ENCODE measurements at regions not wholly inside any gene's neighbourhood (a gene's known extent, or its start where the extent isn't known, plus 50 kb on each side); places are given as distances from the start of the nearest gene placed in this dataset.

DNA sequence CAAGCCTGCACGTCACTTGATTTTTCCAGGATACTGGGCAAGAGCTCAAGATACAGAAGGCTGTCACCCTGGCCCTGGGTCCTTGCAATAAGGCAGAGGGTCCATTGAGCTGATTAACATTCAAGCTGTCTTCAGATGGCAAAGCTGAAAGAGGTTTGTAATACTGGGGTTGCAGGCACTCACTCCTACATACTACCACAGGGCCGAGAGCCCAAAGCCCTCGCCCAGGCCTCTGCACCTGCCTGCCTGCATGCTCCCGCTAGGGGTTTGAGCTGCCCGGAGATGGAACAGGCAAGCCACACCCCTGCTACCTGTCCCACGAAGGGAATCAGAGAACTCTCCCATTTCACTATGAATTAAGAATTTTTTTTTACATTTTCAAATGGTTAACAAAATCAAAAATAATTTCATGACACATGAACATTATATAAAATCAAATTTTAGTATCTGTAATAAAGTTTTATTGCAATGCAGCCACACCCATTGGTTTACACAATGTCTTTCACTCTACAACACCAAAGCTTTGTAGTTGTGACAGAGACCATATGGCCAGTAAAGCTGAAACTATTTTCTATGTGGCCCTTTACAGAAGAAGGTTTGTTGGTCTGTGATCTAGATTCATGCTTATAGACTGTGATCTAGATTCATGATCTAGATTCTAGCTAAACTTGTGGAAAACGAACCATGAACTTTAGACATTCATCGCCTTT lies 530.4 kb upstream of the IGFBP7 start:
- no peaks in the 10 kb centered on the region for H3K9me3 ChIP-seq (ENCODE audit: low read length)
- FAIRE-seq: no peak
- CTCF ChIA-PET (ENCODE audit: low intra/inter-chr PET ratio, low total read pairs): no interaction called here

More for the DNA sequence above, 530.4 kb upstream of the IGFBP7 start:
- Histone ChIP-seq H3K36me3 (replicated peaks in 1 of 2; ENCODE audit: control insufficient read depth in 1 of 2, insufficient read depth in 2 of 2, low read length in 2 of 2) (no peaks in the 10 kb centered on the region), H3K27me3 (ENCODE audit: control insufficient read depth in 1 of 2, insufficient read depth in 2 of 2, low read length in 2 of 2) (no peaks in the 10 kb centered on the region), H3K27ac (ENCODE audit: extremely low read length, insufficient read depth, low read length) (no peak overlapping the region), H4K20me1 (ENCODE audit: insufficient read depth, low read length) (no peaks in the 10 kb centered on the region), H3K4me1 (ENCODE audit: insufficient read depth, low read length) (no peaks in the 10 kb centered on the region), H3K9ac (ENCODE audit: insufficient read depth, low read depth, low read length) (no peak overlapping the region), H3K4me2 (ENCODE audit: low read depth, low read length) (no peak overlapping the region), H3K79me2 (ENCODE audit: insufficient read depth, low read length) (no peaks in the 10 kb centered on the region), H3K4me3 (replicated peaks in 1 of 3; ENCODE audit: insufficient read depth in 1 of 3, low read depth in 2 of 3, low read length in 3 of 3) (no peak overlapping the region), H2AFZ (ENCODE audit: low read length) (no peak overlapping the region)
- no TSS peak for BruUV-seq (replicated peaks)
- intact Hi-C loops (cut with micrococcal nuclease; ENCODE audit: unreplicated experiment): loop anchor here (1.0 kb wide), 1 partner anchor 28 kb away; no protein-coding TSS in a partner anchor
- DNase-seq (ENCODE audit: low spot score): no peak
- POLR2A ChIA-PET: no interaction called here
- ATAC-seq: no peak
- WGBS (ENCODE audit: low lambda C conversion rate): 8% methylated on average over 6 of the region's 8 CpGs
- in situ Hi-C loops (cut with HindIII; ENCODE audit: extremely low pct_ligation_motif_present, low pct_unique_long_range_greater_than_20kb): no loop called here
- no peak for TF ChIP-seq ZNF747 (CRISPR knock-in tag; IDR thresholded peaks at IDR 0.05; ENCODE audit: borderline replicate concordance)
- TF ChIP-seq, protein P1, sequence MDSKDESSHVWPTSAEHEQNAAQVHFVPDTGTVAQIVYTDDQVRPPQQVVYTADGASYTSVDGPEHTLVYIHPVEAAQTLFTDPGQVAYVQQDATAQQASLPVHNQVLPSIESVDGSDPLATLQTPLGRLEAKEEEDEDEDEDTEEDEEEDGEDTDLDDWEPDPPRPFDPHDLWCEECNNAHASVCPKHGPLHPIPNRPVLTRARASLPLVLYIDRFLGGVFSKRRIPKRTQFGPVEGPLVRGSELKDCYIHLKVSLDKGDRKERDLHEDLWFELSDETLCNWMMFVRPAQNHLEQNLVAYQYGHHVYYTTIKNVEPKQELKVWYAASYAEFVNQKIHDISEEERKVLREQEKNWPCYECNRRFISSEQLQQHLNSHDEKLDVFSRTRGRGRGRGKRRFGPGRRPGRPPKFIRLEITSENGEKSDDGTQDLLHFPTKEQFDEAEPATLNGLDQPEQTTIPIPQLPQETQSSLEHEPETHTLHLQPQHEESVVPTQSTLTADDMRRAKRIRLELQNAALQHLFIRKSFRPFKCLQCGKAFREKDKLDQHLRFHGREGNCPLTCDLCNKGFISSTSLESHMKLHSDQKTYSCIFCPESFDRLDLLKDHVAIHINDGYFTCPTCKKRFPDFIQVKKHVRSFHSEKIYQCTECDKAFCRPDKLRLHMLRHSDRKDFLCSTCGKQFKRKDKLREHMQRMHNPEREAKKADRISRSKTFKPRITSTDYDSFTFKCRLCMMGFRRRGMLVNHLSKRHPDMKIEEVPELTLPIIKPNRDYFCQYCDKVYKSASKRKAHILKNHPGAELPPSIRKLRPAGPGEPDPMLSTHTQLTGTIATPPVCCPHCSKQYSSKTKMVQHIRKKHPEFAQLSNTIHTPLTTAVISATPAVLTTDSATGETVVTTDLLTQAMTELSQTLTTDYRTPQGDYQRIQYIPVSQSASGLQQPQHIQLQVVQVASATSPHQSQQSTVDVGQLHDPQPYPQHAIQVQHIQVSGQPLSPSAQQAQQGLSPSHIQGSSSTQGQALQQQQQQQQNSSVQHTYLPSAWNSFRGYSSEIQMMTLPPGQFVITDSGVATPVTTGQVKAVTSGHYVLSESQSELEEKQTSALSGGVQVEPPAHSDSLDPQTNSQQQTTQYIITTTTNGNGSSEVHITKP (CRISPR knock-in tag; IDR thresholded peaks at IDR 0.05; ENCODE audit: low read depth): no peak
- no peak for TF ChIP-seq HES4 (CRISPR knock-in tag; IDR thresholded peaks at IDR 0.05; ENCODE audit: borderline replicate concordance)
- TF ChIP-seq ELF1 (CRISPR knock-in tag; IDR thresholded peaks at IDR 0.05): no peak

Measured in HepG2 (cell line).